ENCODE measurements at regions not wholly inside any gene's neighbourhood (a gene's known extent, or its start where the extent isn't known, plus 50 kb on each side); places are given as distances from the start of the nearest gene placed in this dataset.

GRCh38 chr11:122261546-122261945 lies 145.5 kb upstream of the BLID start:
- Histone ChIP-seq H4K91ac (replicated peaks; ENCODE audit: insufficient read length, low read length) (no peak overlapping the region), H2BK12ac (ENCODE audit: low read depth, low read length) (no peak overlapping the region), H3K4ac (replicated peaks; ENCODE audit: insufficient read length, low read depth, low read length) (no peak overlapping the region), H3K9ac (replicated peaks in 1 of 4; ENCODE audit: extremely low read depth in 1 of 4, low read depth in 3 of 4, low read length in 3 of 4) (no peak overlapping the region), H2AFZ (ENCODE audit: low read length) (no peak overlapping the region), H3K14ac (ENCODE audit: insufficient read length) (no peak overlapping the region), H3K18ac (ENCODE audit: extremely low read depth, low read length) (no peak overlapping the region), H4K5ac (ENCODE audit: insufficient read length, low read depth, low read length) (no peak overlapping the region), H2BK15ac (ENCODE audit: low read length) (no peak overlapping the region), H3K4me3 (ENCODE audit: extremely low read depth in 1 of 4, insufficient read depth in 2 of 4, low read depth in 3 of 4, low read length in 4 of 4) (no peak overlapping the region), H2BK120ac (replicated peaks; ENCODE audit: low read depth, low read length) (no peak overlapping the region), H2BK5ac (ENCODE audit: low read depth, low read length) (no peak overlapping the region), H4K20me1 (replicated peaks in 1 of 2; ENCODE audit: control insufficient read depth in 1 of 2, insufficient read depth in 2 of 2, low read length in 2 of 2) (no peaks in the 10 kb centered on the region), H3K4me2 (ENCODE audit: insufficient read depth in 1 of 2, low read depth in 2 of 2, low read length in 2 of 2) (no peak overlapping the region), H3K56ac (replicated peaks; ENCODE audit: insufficient read length, low read depth, low read length) (no peak overlapping the region), H4K8ac (ENCODE audit: extremely low read depth, insufficient read depth, low read length) (no peak overlapping the region), H3K27ac (ENCODE audit: low read depth, low read length) (no peak overlapping the region), H3K36me3 (ENCODE audit: control insufficient read depth in 2 of 4, insufficient read depth in 4 of 4, low read length in 3 of 4) (no peaks in the 10 kb centered on the region), H3K79me2 (ENCODE audit: control insufficient read depth in 1 of 2, insufficient read depth in 2 of 2, low read length in 2 of 2) (no peaks in the 10 kb centered on the region), H3K27me3 (replicated peaks in 1 of 4; ENCODE audit: control insufficient read depth in 3 of 4, extremely low read depth in 1 of 4, insufficient read depth in 3 of 4, low read length in 3 of 4) (no peaks in the 10 kb centered on the region), H2BK20ac (ENCODE audit: low read length) (no peak overlapping the region), H3K23ac (ENCODE audit: insufficient read length) (no peak overlapping the region), H2AK5ac (ENCODE audit: low read depth, low read length) (no peak overlapping the region), H3K23me2 (ENCODE audit: low read depth, low read length) (no peaks in the 10 kb centered on the region), H3K9me3 (ENCODE audit: insufficient read depth in 2 of 2, low read depth in 1 of 2, low read length in 1 of 2) (no peaks in the 10 kb centered on the region), H3K79me1 (ENCODE audit: low read depth, low read length) (no peaks in the 10 kb centered on the region), H3K4me1 (replicated peaks in 1 of 4; ENCODE audit: control insufficient read depth in 3 of 4, insufficient read depth in 4 of 4, low read length in 3 of 4) (no peaks in the 10 kb centered on the region)
- CTCF ChIA-PET (ENCODE audit: partially characterized antibody), result interaction anchor here (1.1 kb wide), 1 partner anchor 154 kb away, joined by 3 read pairs; no protein-coding TSS in a partner anchor
- FAIRE-seq (no peak), DNase-seq (ENCODE audit: low read depth in 1 of 2, low spot score in 2 of 2) (no peak)
- WGBS, 2 experiments (ENCODE audit: extremely low coverage in 1 of 2, insufficient coverage in 1 of 2, insufficient read length in 1 of 2, insufficient replicate concordance in 2 of 2, low coverage in 1 of 2, low lambda C conversion rate in 2 of 2, missing lambda C conversion rate in 1 of 2), result 94% methylated on average over 4 of the region's 4 CpGs; no CpG with 5 or more reads in 1 of the 2 experiments
- no peak for TF ChIP-seq RNF2 (IDR thresholded peaks at IDR 0.05; ENCODE audit: borderline replicate concordance, low read depth, low read length, missing control alignments, poor library complexity, severe bottlenecking)
- TF ChIP-seq SP2 (IDR thresholded peaks at IDR 0.05; ENCODE audit: low read length), result no peak
- no peak for TF ChIP-seq YY1 (IDR thresholded peaks at IDR 0.05; ENCODE audit: low read depth, low read length)
- TF ChIP-seq JUND (IDR thresholded peaks at IDR 0.05; ENCODE audit: low read length), result no peak
- TF ChIP-seq CBX8 (IDR thresholded peaks at IDR 0.05; ENCODE audit: borderline replicate concordance, low read depth, low read length), result no peak
- TF ChIP-seq MAFK (IDR thresholded peaks at IDR 0.05; ENCODE audit: low read depth, low read length), result no peak
- no peak for TF ChIP-seq GABPA (IDR thresholded peaks at IDR 0.05; ENCODE audit: borderline replicate concordance, insufficient read depth, low read length)
- no peak for TF ChIP-seq CTBP2 (IDR thresholded peaks at IDR 0.05; ENCODE audit: borderline replicate concordance, insufficient read depth, insufficient read length, low read length)
- no peak for TF ChIP-seq SP1 (IDR thresholded peaks at IDR 0.05; ENCODE audit: low read depth, low read length)
- POLR2A ChIA-PET (ENCODE audit: partially characterized antibody), result no interaction called here

Data from H1 (cell line).